ENCODE measurements at regions not wholly inside any gene's neighbourhood (a gene's known extent, or its start where the extent isn't known, plus 50 kb on each side); places are given as distances from the start of the nearest gene placed in this dataset.
A peak's percentile ranks its signal among the peaks of the same experiment; 100 is the strongest.

DNA sequence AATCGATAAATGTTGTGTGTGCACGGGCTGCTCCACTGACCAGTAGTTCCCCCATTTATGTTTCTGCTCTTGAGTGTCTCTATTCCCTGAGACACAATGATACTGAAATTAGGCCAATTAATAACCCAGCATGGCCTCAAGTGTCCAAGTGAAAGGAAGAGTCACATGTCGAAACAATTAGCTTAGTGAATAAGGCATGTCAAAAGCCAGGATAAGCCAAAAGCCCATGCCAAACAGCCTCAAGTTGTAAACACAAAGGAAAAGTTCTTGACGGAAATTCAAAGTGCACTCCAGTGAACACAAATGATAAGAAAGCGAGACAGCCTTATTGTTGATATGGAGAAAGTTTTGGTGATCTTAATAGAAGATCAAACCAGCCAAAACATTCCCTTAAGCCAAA is 167.1 kb upstream of the C1QTNF7 start:
- Histone ChIP-seq H3K4me3 (no peak overlapping the region), H3K36me3 (ENCODE audit: control insufficient read depth in 4 of 4, insufficient read depth in 4 of 4, low read length in 4 of 4) (no peaks in the 10 kb centered on the region), H3K4me1 (ENCODE audit: control insufficient read depth in 5 of 5, insufficient read depth in 5 of 5, low read length in 5 of 5) (no peaks in the 10 kb centered on the region), H3K9me3 (ENCODE audit: control insufficient read depth in 4 of 4, insufficient read depth in 3 of 4, low read length in 3 of 4) (peaks cover 0 to 3% (median 2%) of the 10 kb centered on the region in 4 donors), H3K27ac (ENCODE audit: low read depth in 1 of 2, low read length in 1 of 2) (no peak overlapping the region), H3K27me3 (ENCODE audit: control insufficient read depth in 3 of 3, insufficient read depth in 3 of 3, low read length in 2 of 3) (no peaks in the 10 kb centered on the region), H3K9ac (ENCODE audit: insufficient read depth in 1 of 2, low read length in 2 of 2) (no peak overlapping the region)
- 60 to 69% methylated on average over 5 of the region's 5 CpGs for WGBS, 2 donors
- TF ChIP-seq, protein P1, sequence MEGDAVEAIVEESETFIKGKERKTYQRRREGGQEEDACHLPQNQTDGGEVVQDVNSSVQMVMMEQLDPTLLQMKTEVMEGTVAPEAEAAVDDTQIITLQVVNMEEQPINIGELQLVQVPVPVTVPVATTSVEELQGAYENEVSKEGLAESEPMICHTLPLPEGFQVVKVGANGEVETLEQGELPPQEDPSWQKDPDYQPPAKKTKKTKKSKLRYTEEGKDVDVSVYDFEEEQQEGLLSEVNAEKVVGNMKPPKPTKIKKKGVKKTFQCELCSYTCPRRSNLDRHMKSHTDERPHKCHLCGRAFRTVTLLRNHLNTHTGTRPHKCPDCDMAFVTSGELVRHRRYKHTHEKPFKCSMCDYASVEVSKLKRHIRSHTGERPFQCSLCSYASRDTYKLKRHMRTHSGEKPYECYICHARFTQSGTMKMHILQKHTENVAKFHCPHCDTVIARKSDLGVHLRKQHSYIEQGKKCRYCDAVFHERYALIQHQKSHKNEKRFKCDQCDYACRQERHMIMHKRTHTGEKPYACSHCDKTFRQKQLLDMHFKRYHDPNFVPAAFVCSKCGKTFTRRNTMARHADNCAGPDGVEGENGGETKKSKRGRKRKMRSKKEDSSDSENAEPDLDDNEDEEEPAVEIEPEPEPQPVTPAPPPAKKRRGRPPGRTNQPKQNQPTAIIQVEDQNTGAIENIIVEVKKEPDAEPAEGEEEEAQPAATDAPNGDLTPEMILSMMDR (IDR thresholded peaks at IDR 0.05; ENCODE audit: control extremely low read depth, extremely low read depth): no peak
- ATAC-seq (ENCODE audit: insufficient read depth, low FRiP score) (no peak), DNase-seq (peak in 1 of 3 donors; percentile 20)

GRCh38 chr4:15262396-15262795 is 165.4 kb upstream of the C1QTNF7 start:
- DNase-seq (no peak), ATAC-seq (ENCODE audit: insufficient read depth, low FRiP score) (no peak)
- TF ChIP-seq, protein P1 (IDR thresholded peaks at IDR 0.05; ENCODE audit: control extremely low read depth, extremely low read depth): no peak
- Histone ChIP-seq H3K36me3 (ENCODE audit: control insufficient read depth in 4 of 4, insufficient read depth in 4 of 4, low read length in 4 of 4) (no peaks in the 10 kb centered on the region), H3K9me3 (ENCODE audit: control insufficient read depth in 4 of 4, insufficient read depth in 3 of 4, low read length in 3 of 4) (peaks cover 0 to 5% (median 4%) of the 10 kb centered on the region in 4 donors), H3K4me1 (ENCODE audit: control insufficient read depth in 5 of 5, insufficient read depth in 5 of 5, low read length in 5 of 5) (no peaks in the 10 kb centered on the region), H3K9ac (ENCODE audit: insufficient read depth in 1 of 2, low read length in 2 of 2) (no peak overlapping the region), H3K27me3 (ENCODE audit: control insufficient read depth in 3 of 3, insufficient read depth in 3 of 3, low read length in 2 of 3) (no peaks in the 10 kb centered on the region), H3K27ac (ENCODE audit: low read depth in 1 of 2, low read length in 1 of 2) (no peak overlapping the region), H3K4me3 (no peak overlapping the region)

GRCh38 chr4:15270201-15270600 is 157.6 kb upstream of the C1QTNF7 start:
- Histone ChIP-seq H3K9me3 (ENCODE audit: control insufficient read depth in 4 of 4, insufficient read depth in 3 of 4, low read length in 3 of 4) (peaks cover 0 to 5% (median 4%) of the 10 kb centered on the region in 4 donors), H3K9ac (ENCODE audit: insufficient read depth in 1 of 2, low read length in 2 of 2) (no peak overlapping the region), H3K27ac (ENCODE audit: low read depth in 1 of 2, low read length in 1 of 2) (no peak overlapping the region), H3K4me3 (no peak overlapping the region), H3K27me3 (ENCODE audit: control insufficient read depth in 3 of 3, insufficient read depth in 3 of 3, low read length in 2 of 3) (no peaks in the 10 kb centered on the region), H3K4me1 (ENCODE audit: control insufficient read depth in 5 of 5, insufficient read depth in 5 of 5, low read length in 5 of 5) (no peaks in the 10 kb centered on the region), H3K36me3 (ENCODE audit: control insufficient read depth in 4 of 4, insufficient read depth in 4 of 4, low read length in 4 of 4) (no peaks in the 10 kb centered on the region)
- no peak for DNase-seq
- whole genome bisulfite sequencing, 2 donors: 79 to 88% methylated on average over 2 of the region's 2 CpGs
- no peak for ATAC-seq (ENCODE audit: insufficient read depth, low FRiP score)
- TF ChIP-seq, protein P1 (IDR thresholded peaks at IDR 0.05; ENCODE audit: control extremely low read depth, extremely low read depth): no peak

DNA sequence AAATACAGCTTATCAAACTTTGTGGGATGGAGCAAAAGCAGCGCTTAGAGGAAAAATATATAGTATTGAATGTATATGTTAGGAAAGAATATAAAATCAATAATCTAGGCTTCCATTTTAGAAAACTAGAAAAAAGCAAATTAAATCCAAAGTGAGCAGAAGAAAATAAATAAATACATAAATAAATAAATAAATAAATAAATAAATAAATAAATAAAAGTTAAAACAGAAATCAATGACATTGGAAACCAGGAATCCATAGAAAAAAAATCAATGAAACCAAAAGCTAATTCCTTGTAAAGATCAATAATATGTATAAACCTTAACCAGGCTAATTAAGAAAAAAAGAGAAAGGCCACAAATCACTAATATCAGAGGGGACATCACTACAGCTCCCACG is 141.8 kb upstream of the C1QTNF7 start:
- TF ChIP-seq, protein P1 (IDR thresholded peaks at IDR 0.05; ENCODE audit: control extremely low read depth, extremely low read depth): no peak
- no peaks in the 10 kb centered on the region for H3K9me3 ChIP-seq (ENCODE audit: control insufficient read depth in 4 of 4, insufficient read depth in 3 of 4, low read length in 3 of 4)
- DNase-seq (no peak), ATAC-seq (ENCODE audit: insufficient read depth, low FRiP score) (no peak)
- no peaks in the 10 kb centered on the region for H3K27me3 ChIP-seq (ENCODE audit: control insufficient read depth in 3 of 3, insufficient read depth in 3 of 3, low read length in 2 of 3)
- no peak overlapping the region for H3K9ac ChIP-seq (ENCODE audit: insufficient read depth in 1 of 2, low read length in 2 of 2)
- H3K36me3 ChIP-seq (ENCODE audit: control insufficient read depth in 4 of 4, insufficient read depth in 4 of 4, low read length in 4 of 4): no peaks in the 10 kb centered on the region
- no peak overlapping the region for H3K27ac ChIP-seq (ENCODE audit: low read depth in 1 of 2, low read length in 1 of 2)
- WGBS, 2 donors: 96 to 97% methylated on average over 2 of the region's 2 CpGs
- H3K4me1 ChIP-seq (ENCODE audit: control insufficient read depth in 5 of 5, insufficient read depth in 5 of 5, low read length in 5 of 5): no peaks in the 10 kb centered on the region
- H3K4me3 ChIP-seq: no peak overlapping the region

Data from lung (tissue), 11 donors.